Breast epithelium (tissue), 4 donors: ENCODE measurements at regions not wholly inside any gene's neighbourhood (a gene's known extent, or its start where the extent isn't known, plus 50 kb on each side); places are given as distances from the start of the nearest gene placed in this dataset.

Source experiments
- DNase-seq, 2 donors: peaks; one replicate each; pipeline ENCODE4 v3.0.0-alpha.2; 2019; ENCODE audit warnings: low spot score in 2 of 2
- H3K27ac ChIP-seq, 2 donors: fragments of 200-600 bp; sonication (generic) in 1 of 2; one replicate each; pipeline ENCODE4 v1.5.1; 2016 to 2019; ENCODE audit warnings: mild to moderate bottlenecking in 1 of 2
- H3K27me3 ChIP-seq, 2 donors: fragments of 200-600 bp; sonication (generic) in 1 of 2; one replicate each; pipeline versions ENCODE4 v1.5.1 to v1.6.0; 2017 to 2019; ENCODE audit warnings: control low read depth in 1 of 2, mild to moderate bottlenecking in 1 of 2
- H3K36me3 ChIP-seq: fragments of 200-600 bp; one replicate; pipeline ENCODE4 v1.5.1; 2019
- H3K4me1 ChIP-seq, 2 donors: fragments of 200-600 bp; sonication (generic); one replicate each; pipeline ENCODE4 v1.5.1; 2016 to 2019; ENCODE audit warnings: control low read depth in 1 of 2
- H3K4me3 ChIP-seq, 3 donors: fragments of 200-600 bp; sonication (generic); 1 replicate in 2 of 3; 2 replicates in 1 of 3; pipeline ENCODE4 v1.5.1; 2016 to 2019; ENCODE audit warnings: mild to moderate bottlenecking in 3 of 3, moderate library complexity in 2 of 3
- H3K9me3 ChIP-seq, 2 donors: fragments of 200-600 bp; sonication (generic) in 1 of 2; one replicate each; pipeline ENCODE4 v1.5.1; 2016 to 2019; ENCODE audit warnings: control low read depth in 1 of 2
- POLR2A ChIP-seq: fragments of 450-650 bp; IDR thresholded peaks from one replicate; pipeline ENCODE4 v1.6.1; 2016; ENCODE audit warnings: antibody characterized with exemption, mild to moderate bottlenecking, moderate library complexity
- POLR2AphosphoS5 ChIP-seq, 3 donors: sonication (generic); formaldehyde crosslinking; IDR thresholded peaks; one replicate each; pipeline ENCODE4 v1.6.1; 2017; ENCODE audit warnings: antibody characterized with exemption in 3 of 3
- intact Hi-C: fragments of 100-400 bp; cut with DNase I; formaldehyde crosslinking; loops from one replicate; pipeline ENCODE4 v1.15.1; 2023; ENCODE audit warnings: low total_unique reads
- TF ChIP-seq, protein P1 (sequence below), 3 donors: fragments of 450-650 bp; IDR thresholded peaks; one replicate each; pipeline ENCODE4 v1.5.1; 2016 to 2017; ENCODE audit warnings: antibody characterized with exemption in 3 of 3, mild to moderate bottlenecking in 3 of 3, moderate library complexity in 3 of 3

DNA sequence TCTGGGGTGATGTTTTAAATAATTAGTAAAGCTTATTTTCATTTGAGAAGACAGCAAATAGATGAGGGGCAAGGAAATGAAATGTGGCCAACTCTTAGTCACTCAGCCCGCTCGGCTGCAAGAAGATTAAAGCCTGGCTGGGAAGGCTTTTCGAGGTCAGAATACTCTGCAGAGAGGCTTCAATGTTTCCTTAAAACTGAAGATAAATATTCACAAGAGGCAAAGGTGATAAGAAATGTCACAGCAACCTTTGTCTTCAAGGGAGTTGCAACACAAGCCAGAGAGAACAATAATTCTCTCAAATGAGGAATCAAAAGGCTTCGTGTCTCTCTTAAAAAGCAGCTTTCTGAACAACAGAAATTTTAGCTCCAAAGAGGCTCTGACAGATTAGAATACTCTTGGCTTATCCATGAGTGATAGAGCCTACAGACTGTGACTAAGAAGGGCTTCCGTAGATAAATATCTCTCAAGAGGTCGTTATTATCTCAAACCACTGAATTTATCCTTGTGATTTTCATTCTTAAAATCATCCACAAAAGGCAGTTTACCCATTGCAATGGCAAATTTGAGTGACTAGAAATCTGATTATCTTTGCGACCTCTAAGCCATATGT, 92.5 kb downstream of the KLF6 start:
- no peak overlapping the region for H3K27ac ChIP-seq
- no peaks in the 10 kb centered on the region for H3K4me1 ChIP-seq
- TF ChIP-seq POLR2AphosphoS5 (IDR thresholded peaks at IDR 0.05) = no peak
- no peak for TF ChIP-seq POLR2A
- TF ChIP-seq, protein P1, sequence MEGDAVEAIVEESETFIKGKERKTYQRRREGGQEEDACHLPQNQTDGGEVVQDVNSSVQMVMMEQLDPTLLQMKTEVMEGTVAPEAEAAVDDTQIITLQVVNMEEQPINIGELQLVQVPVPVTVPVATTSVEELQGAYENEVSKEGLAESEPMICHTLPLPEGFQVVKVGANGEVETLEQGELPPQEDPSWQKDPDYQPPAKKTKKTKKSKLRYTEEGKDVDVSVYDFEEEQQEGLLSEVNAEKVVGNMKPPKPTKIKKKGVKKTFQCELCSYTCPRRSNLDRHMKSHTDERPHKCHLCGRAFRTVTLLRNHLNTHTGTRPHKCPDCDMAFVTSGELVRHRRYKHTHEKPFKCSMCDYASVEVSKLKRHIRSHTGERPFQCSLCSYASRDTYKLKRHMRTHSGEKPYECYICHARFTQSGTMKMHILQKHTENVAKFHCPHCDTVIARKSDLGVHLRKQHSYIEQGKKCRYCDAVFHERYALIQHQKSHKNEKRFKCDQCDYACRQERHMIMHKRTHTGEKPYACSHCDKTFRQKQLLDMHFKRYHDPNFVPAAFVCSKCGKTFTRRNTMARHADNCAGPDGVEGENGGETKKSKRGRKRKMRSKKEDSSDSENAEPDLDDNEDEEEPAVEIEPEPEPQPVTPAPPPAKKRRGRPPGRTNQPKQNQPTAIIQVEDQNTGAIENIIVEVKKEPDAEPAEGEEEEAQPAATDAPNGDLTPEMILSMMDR (IDR thresholded peaks at IDR 0.05) = no peak
- DNase-seq = no peak
- intact Hi-C loops = no loop called here
- no peak overlapping the region for H3K4me3 ChIP-seq
- H3K27me3 ChIP-seq = no peaks in the 10 kb centered on the region
- no peaks in the 10 kb centered on the region for H3K36me3 ChIP-seq
- no peaks in the 10 kb centered on the region for H3K9me3 ChIP-seq

- H3K36me3 ChIP-seq = no peaks in the 10 kb centered on the region
- H3K27ac ChIP-seq = no peak overlapping the region
- H3K9me3 ChIP-seq = no peaks in the 10 kb centered on the region
- TF ChIP-seq POLR2A = no peak
- TF ChIP-seq POLR2AphosphoS5 (IDR thresholded peaks at IDR 0.05) = no peak
- TF ChIP-seq, protein P1 (IDR thresholded peaks at IDR 0.05) = no peak
- H3K4me1 ChIP-seq = no peaks in the 10 kb centered on the region
- intact Hi-C loops = no loop called here
- DNase-seq = no peak
- no peak overlapping the region for H3K4me3 ChIP-seq
- H3K27me3 ChIP-seq = no peaks in the 10 kb centered on the region
Observed at GRCh38 chr10:3691482-3691881, 93.5 kb downstream of the KLF6 start.

- no peak overlapping the region for H3K4me3 ChIP-seq
- no peaks in the 10 kb centered on the region for H3K9me3 ChIP-seq
- no peak overlapping the region for H3K27ac ChIP-seq
- intact Hi-C loops = no loop called here
- H3K36me3 ChIP-seq = no peaks in the 10 kb centered on the region
- no peak for DNase-seq
- no peaks in the 10 kb centered on the region for H3K4me1 ChIP-seq
- TF ChIP-seq POLR2A (no peak), POLR2AphosphoS5 (IDR thresholded peaks at IDR 0.05) (no peak)
- TF ChIP-seq, protein P1 (IDR thresholded peaks at IDR 0.05) = no peak
- no peaks in the 10 kb centered on the region for H3K27me3 ChIP-seq
Observed at GRCh38 chr10:3689871-3690510, 95.0 kb downstream of the KLF6 start.

DNA sequence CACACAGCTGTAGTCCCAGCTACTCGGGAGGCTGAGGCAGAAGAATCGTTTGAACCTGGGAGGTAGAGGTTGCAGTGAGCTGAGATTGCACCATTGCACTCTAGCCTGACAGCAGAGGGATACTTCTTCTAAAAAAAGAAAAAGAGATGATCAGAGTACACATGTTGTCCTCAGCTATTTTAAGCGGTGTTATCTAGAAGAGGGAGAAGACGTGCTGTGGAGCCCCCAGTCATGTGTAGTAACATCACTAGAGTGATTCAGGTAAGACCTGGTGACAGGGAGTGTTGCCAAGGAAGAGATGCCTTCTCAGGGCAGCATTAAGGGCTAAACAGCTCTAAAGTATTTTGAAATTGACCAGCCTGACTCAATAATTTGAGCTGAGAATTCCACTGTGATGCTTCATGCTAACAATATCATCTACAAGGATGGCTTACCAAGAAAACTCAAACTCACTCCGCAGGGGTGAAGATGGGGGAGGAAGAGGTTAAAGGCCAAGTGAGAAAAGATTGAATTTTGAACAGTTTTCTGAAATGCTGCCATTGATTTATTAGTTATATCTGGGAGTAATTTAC, 97.4 kb downstream of the KLF6 start:
- Histone ChIP-seq H3K27me3 (no peaks in the 10 kb centered on the region), H3K4me1 (no peaks in the 10 kb centered on the region), H3K9me3 (no peaks in the 10 kb centered on the region), H3K4me3 (no peak overlapping the region), H3K27ac (no peak overlapping the region), H3K36me3 (no peaks in the 10 kb centered on the region)
- intact Hi-C loops = no loop called here
- no peak for DNase-seq
- TF ChIP-seq POLR2A (no peak), POLR2AphosphoS5 (IDR thresholded peaks at IDR 0.05) (no peak)
- TF ChIP-seq, protein P1 (IDR thresholded peaks at IDR 0.05) = no peak

DNA sequence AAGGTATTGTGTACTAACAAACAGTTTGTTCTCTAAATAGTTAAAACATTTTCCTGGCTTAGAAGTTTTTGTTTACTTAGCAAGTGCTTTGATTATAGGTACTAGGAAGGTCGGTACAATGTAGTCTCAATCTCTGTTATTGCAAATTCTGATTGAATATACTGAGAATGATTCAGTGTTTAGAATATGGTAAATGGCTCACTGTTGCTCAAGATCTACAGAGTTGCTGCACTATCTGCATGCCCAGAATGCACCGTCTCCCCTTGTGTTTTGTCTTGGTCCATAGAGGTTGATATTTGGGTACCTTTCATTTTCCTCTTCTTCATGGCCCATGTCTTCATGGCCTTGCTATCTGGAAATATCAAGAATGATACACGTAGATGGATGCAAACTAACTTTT, 99.6 kb downstream of the KLF6 start:
- no peak overlapping the region for H3K27ac ChIP-seq
- intact Hi-C loops = no loop called here
- TF ChIP-seq, protein P1 (IDR thresholded peaks at IDR 0.05) = no peak
- TF ChIP-seq POLR2AphosphoS5 (IDR thresholded peaks at IDR 0.05) = no peak
- no peak for TF ChIP-seq POLR2A
- no peaks in the 10 kb centered on the region for H3K27me3 ChIP-seq
- no peaks in the 10 kb centered on the region for H3K9me3 ChIP-seq
- no peaks in the 10 kb centered on the region for H3K36me3 ChIP-seq
- H3K4me1 ChIP-seq = no peaks in the 10 kb centered on the region
- H3K4me3 ChIP-seq = no peak overlapping the region
- DNase-seq = no peak
